T-helper 22 cell (primary cell): ENCODE measurements at regions not wholly inside any gene's neighbourhood (a gene's known extent, or its start where the extent isn't known, plus 50 kb on each side); places are given as distances from the start of the nearest gene placed in this dataset.
"Not testable (repeated sequence)": the region's sequence is repeated elsewhere in the genome, so short reads cannot be mapped to it uniquely, and the experiment has no call there.

Experiments
- DNase-seq: peaks from one replicate; pipeline ENCODE4 v3.0.0-alpha.2; 2020; ENCODE audit warnings: low read depth

DNA sequence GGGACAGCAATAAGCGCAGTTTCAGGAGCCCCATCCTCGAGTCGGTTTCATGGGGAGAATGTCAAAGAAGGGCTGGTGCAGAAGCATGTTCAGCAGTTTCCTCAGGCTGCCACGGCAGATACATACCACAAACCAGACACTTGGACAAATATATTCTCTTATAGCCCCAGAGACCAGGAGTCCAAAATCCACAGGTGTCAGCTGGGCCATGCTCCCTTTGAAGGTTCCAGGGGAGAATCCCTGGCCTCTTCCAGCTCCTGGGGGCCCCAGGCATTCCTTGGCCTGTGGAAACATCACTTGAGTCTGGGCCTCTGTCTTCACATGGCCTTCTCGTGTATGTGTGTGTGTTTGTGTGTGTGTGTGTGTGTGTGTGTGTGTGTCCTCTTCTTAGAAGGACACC lies 164.1 kb downstream of the UQCRFS1 start:
- DNase-seq: no peak

DNA sequence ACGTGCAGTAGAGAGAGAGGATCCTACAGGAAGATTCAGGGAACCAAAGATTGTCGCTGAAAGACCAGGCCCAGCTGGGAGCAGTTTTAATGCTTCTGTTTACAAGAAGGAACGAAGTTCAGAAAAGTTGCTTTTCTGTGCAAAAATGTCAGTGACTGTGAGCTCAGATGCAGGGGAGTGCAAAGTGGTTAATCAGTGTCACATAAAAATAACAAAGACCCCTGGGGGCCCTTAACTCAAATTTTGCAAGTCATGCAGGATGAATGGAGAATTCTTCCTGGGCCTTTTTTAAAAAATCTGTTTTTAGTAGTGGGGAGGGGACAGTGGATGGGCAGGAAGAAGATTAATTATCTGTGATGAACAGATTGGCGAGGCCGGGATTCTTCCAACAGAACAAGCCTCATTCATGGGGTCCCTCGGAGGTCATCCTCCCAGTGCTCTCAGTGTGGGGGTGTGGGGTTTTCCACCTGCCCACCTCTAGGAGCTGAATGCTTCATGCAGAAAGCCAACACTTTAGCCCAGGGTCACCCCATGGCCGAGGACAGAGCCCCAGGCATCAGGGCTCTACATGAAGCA lies 167.2 kb downstream of the UQCRFS1 start:
- no peak for DNase-seq

DNA sequence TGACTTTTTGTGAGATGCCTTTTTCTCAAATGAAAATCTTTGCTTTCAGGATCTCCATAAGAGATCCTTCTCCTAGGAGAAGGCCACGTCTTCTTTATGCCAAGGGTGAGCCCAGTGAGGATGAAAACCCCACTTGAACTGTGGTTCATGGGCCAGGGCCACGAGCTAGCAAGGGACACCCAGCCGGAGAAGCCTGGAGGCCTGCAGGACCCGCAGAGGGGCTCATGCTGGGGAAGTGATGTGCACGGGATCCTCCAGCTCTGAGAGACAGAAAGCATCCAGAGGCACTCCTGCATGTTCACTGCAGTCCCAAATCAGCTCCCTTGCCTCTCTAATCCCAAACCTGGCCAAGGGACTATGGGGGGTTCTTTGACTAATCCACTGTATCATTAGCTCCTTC lies 168.9 kb downstream of the UQCRFS1 start:
- DNase-seq: no peak

DNA sequence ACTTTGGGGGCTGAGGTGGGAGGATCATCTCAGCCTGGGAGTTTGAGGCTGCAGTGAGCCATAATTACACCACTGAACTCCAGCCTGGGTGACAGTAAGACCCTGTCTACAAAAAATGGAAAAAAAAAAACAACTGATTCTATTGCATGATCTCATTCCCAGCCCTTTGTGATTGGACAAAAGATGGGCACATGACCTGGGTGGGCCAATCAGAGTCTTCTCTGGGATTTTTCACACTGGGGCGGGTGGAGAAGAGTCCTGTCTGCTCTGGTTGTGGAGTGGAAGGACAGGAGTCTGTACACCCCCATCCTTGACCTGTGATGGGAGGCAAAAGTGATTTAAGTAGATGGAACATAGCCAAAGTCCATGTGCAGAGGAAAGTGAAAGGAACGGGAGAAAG lies 170.5 kb downstream of the UQCRFS1 start:
- DNase-seq: no peak

DNA sequence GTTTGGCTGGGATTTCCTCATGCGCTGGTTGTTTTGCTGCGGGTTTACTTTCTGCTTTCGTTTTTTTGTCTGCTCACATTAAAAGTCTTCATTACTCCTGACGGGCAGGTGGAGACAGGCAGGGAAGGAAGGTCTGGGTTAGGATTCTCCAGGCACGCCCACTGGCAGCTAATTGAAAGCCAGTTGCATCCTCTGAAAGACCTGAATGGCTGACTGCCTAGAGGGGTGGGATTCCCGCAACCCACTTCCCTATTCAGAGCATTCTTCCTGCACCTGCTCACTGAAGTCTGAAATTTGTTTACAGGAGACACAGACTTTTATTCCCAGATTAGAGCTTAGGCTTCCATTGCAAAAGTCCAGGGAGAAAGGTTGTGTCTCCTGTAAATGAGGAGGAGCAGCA lies 172.0 kb downstream of the UQCRFS1 start:
- DNase-seq: no peak

DNA sequence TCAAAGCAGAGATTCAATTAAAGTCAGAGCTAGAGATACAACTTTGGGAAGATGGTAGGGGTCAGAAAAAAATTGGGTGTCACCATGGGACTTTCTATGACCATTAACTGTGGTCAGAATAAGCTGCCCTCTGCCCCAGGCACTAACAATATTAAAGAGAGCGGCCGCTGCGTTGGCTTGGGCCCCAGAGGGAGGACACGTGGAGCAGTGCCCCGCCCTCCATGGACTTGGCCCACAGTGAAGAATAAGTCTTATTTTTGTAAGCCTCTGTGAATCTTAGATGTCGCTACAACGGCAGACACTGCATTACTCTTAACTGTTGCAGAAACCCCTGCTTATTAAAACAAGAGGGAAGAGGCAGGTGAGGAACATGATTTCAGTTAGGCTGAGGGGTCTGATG lies 172.7 kb downstream of the UQCRFS1 start:
- no peak for DNase-seq

DNA sequence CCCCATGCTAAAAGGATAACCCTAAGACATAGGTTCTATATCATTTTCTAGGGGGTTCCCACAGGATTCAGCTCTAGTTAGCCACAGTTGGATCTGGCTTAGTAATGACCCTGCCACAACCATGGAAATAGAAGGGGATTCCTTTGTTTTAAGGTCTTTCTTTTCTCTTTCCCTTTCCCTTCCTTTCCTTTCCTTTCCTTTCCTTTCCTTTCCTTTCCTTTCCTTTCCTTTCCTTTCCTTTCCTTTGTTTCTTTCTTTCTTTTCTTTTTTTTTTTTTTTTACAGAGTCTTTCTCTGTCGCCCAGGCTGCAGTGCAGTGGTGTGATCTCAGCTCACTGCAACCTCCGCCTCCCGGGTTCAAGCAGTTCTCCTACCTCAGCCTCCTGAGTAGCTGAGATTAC lies 173.9 kb downstream of the UQCRFS1 start:
- not testable (repeated sequence) for DNase-seq

DNA sequence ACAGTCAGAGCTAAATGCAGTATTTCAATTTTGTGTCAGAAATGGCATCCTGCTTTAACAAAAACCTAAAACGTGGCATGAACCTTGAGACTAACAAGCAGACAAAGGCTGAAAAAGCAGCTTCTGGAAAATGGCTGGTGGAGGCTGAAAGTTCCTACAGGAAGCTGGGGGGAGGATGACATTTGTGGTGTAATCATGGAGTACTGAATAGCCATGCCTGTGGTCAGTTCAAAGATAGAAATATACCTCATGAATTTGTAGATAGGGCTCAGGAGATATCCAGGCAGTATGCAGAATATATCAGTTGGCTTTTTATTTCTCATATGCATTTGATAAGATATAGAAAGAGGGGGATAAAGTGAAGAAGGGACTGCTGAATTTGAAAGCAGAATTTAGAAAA lies 181.7 kb downstream of the UQCRFS1 start:
- DNase-seq: no peak

DNA sequence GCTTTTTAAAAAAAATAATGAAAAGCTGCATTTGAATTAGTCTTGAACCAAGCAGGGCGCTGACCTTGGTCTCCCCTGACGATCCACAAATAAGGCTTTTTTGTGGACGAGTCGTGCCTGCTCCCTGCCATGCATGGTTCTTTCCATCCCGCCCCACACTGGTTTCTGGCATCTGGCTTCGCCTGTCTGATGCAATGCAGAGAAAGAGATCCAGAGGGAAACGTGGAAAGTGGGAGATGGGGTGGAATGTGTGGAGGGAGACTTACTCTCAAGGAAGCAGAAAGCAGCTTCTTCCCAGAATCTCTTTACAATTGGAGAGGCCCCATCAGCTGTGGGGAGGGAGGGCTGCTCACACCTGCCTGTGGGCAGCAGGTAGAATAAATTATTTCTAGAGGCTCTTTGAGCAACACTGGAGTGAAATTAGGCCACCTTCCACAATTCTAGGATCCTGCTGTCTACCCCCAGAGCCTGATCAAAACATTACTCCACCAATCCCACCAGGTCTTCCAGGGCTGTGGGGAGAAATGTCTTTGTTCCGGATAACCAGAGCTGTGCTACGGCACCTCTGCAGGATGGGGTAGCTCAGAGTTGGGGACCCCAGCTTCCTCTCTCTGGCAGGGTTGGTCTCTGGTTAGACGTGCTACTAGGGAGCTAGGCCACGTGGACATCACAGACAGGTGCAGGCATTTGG lies 183.5 kb downstream of the UQCRFS1 start:
- no peak for DNase-seq

DNA sequence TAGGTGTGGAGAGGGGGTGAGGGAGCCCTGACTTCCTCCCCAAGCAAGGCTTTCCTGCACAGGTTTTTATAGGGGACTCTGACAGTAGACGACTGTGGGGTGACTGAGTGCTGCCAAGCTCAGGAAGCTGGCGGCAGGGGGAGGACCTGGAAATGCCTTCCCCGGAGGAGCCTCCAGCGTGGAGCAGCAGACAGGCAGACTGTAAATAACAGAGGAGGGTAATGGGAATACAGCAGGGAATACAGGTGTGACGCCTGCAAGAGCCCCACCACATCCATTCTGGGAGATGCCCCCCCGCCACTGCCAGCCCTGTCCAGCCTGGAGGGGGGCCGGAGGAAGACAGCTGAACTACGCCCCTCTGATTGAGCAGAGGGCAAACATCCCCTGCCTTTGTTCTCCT lies 190.4 kb downstream of the UQCRFS1 start:
- DNase-seq: no peak

DNA sequence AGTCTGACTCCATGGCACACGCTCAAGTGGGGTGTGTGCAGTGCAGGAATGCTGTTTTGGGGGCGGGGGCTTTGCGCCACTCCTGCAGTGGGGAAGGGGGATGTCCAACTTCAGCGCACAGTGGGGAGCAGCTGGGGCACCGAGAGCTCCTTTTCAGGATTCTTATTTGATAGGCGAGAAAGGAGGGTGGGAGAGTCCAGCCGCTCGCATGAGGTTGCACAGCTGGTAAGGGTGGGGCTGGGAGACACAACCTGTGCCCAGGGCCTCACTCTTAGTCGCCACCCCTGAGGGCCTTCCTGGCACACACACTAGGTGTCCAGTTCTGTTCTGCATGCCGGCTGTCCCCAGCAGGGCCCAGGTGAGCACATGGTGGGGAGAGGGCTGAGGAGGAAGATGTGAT lies 190.8 kb downstream of the UQCRFS1 start:
- no peak for DNase-seq

DNA sequence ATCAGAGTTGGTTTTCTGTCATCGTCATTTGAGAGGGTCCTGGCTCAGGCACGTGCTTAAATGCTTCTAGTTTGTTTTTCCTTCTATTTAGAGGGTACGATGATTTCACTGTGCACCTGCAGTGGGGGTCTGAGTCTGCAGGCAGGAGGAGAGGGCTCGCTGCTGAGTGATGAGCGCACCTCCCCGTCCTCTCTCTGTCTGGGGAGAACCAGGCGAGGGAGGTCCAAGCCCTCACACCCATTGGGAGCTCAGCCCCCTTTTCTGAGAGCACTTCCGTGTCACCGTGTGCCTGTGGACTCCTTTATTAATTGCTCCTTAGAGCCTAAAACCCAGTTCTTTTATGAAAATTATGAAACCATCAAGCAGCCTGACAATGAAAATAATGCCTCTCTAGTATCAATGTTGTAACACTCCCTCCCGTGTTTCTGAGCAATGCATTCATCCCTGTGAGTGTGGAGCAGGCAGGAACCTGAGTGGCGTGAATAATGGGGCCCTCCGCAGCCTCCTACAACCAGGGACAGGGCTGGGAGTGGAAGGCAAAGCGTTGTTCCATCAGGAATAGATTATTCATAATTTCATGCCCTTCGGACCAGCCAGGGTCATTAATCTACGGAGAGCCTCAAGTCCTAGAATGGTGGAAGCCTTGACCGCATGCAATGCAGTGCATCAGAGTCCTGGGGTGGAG lies 191.6 kb downstream of the UQCRFS1 start:
- no peak for DNase-seq

DNA sequence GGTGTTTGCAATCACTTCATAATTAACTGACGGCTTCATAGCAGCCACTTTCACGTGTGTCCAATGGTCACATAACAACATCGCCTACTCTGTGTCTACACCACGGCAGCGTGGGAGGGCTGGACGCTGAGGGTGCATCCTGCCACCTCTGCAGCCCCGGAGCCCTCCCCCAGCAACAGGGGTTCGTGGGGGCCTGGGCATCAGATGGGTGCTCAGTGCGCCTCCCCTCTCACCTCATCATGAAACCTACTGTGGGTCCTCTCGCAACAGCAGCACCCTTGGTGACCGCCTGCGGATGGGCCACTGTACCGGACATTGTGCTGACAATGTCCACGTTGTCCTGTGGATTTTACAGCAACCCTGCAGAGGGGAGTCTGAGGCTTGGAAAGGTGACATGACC lies 193.5 kb downstream of the UQCRFS1 start:
- no peak for DNase-seq

DNA sequence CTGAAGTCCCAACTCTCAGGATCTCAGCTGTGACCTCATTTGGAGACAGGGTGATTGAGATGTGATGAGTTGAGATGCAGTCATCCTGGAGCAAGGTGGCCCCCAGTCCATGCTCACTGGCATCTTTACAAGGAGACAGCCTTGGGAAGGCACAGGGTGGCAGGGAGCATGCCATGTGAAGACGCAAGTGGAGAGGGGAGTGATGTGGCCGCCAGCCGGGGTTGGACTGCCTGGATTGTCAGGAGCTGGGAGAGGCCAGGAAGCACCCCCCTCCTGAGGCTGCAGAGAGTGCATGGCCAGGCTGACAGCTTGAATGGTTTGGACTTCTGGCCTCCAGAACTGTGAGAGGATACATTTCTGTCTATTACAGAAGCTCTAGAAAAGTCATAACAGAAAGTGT lies 194.4 kb downstream of the UQCRFS1 start:
- DNase-seq: no peak

DNA sequence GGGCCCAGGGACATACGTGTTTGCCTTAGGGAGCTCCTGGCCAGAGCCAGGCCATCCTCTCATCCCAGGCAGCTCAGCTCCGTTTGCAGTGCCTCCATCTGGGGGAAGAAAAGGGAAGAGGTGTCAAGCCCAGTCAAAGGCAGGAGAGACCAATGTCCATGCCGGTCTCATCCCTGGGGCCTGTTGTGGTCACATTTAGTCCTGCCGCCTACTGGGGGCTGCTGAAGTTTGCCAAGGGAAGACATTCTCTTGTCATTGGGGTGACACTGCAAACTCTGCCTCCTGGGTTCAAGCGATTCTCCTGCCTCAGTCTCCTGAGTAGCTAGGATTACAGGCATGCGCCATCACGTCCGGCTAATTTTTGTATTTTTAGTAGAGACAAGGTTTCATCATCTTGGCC lies 195.2 kb downstream of the UQCRFS1 start:
- no peak for DNase-seq

DNA sequence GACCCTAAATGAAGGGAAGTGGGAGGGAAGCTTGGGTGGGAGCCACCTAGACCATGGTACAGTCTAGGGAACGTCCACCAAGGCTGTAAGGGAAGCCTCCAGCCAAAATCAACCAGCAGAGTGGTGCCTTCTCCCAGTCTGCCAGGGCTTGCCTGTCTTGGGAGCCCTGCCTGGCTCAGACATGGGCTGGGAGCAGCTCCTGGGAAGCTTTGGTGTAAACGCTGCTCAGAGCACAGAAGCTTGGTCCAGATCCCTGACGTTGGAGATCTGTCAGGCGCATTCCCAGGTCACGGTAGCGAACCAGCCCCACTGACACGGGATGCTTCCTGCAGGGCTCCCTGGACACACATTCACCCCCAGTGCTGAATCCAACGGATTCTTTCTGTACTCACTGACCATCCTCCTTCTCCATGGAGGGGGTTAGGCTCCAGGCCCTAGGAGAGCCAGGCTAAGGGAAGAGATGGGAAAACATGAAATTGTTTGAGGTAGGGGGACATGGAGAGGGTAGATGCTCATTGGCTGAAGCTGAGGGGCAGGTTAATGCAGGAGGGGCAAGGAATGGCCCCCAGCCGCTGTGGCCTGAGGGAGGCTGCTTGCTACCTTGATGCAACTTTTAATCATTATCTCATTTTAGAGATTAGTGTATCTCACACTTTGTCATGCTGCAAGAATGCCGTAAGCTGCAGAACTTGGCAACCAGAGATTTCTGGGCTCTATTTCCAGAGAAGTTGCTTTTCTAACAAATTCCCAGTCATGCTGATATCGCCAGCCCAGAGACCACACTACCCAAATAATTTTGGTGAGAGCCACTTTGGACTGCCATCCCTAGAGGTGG lies 195.8 kb downstream of the UQCRFS1 start:
- DNase-seq: no peak

DNA sequence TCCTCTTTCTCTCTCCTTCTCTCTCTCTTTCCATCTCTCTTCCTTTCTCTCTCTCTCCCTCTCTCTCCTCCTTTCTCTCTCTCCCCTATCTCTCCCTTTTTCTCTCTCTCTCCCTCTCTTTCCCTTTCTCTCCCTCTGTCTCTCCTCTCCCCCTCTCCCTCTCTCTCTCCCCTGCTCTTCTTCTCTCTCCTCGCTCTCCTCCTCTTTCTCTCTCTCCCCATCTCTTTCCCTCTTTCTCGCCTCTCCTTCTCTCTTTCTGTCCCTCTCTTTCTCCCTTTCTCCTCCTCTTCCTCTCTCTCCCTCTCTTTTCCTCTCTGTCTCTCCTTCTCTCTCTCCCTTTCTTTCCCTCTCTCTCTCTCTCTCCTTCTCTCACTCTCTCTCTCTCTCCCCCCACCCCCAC lies 196.6 kb downstream of the UQCRFS1 start:
- DNase-seq: no peak

DNA sequence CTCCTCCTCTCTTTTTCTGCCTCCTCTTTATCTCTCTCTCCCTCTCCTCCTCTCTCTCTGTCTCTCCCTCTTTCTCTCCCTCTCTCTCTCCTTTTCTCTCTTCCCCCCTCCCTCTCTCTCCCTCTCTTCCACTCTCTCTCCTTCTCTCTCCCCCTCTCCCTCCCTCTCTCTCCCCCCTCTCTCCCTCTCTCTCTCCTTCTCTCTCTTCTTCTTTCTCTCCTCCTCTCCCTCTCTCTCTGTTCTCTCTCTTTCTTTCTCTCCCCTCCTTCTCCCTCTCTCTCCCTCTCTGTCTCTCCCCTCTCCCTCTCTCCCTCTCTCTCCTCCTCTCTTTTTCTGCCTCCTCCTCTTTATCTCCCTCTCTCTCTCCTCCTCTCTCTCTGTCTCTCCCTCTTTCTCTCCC lies 197.4 kb downstream of the UQCRFS1 start:
- no peak for DNase-seq

DNA sequence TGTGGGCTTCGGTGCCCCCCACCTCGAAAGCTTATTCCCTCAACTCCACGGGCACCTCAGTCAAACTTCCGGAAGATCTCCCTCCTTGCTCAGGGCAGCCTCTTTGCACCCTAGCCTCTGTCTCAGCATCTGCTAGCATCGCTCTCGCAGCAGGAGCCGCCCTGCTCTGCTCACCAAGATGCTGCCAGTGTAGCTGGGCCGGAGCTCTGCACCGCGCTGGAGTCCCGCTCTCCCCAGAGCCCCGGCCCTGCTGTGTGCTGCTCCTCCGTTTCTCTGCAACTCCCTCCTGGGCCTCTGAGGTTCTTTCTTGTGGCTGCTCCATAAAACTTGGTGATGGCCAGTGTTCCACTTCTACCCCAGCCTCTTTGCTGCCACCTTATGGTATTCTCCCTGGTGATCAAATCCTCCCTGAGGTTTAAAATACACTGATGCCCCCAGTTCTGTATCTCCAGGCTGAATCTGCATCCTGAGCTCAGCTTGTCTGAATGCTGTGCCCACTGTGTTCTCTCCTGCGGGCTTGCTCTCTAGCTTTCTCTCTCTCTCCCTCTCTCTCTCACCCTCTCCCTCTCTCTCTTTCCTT lies 198.0 kb downstream of the UQCRFS1 start:
- no peak for DNase-seq

DNA sequence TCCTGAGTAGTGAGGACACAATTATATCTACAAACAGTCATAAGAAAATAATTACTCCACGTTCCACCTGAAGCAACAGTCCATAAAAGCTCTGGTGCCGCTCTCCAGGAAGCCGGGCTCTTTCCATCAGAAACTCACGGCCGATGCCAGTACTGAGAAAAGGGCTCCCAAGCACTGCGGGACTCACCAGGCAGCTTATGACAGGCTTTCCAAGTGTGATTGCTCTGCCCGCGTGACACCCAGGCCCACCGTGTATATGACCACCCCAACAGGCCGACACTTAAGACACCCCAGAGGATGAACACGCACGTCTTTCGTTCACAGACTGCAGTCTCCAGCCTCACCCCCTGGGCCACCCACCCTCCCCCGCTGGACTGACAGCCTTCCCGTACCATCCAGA lies 199.0 kb downstream of the UQCRFS1 start:
- DNase-seq: no peak

DNA sequence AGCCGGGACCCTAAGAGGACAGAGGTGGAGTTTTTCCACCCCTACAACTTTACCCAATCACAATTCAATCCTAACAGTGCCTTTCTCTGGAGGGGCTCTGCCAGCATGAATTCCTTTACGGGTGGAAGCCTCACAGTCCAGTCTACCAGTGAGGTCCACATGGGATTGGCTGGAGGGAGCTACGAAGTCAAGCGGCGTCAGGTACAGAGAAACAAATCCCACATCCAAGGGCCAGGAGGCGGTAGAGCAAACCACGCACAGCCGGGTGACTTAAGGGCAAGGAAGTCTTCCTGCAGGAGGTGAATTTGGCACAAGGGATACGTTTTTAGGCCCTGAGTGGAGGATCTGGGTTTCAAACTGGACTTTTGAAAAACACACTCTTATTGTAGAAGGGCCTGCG lies 199.6 kb downstream of the UQCRFS1 start:
- no peak for DNase-seq

DNA sequence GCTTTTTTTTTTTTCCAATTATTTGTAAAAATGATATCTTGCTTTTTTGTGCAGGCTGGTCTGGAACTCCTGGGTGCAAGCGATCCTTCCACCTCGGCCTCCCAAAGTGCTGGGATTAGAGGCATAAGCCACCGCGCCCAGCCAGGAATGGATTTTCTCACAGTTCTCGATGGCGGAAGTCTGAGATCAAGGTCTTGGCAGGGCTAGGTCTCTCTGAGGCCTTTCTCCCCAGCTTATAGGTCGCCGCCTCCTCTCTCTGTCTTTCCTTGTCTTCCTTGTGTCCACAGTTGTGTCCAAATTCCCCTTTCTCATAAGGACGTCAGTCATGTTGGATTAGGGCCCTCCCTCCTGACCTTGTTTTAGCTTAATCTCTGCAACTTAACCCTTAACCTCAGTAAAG lies 200.5 kb downstream of the UQCRFS1 start:
- DNase-seq: no peak

DNA sequence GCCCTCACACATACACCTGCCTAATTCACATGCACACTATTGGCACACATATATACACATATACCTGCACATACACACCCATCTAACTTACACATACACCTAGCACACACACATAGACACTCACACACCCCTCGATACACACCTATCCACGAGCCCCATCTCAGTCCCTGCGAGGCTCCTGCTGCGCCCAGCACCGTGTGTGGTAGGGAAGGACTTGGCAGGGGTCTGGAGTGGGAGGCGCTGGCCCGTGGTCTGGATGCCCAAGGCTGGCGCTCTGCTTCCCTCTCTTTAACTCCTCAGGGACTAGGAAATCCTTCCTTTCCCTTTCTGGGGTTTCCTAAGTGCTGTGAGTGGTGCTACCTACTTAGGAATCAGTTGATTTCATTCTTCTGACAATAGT lies 202.7 kb downstream of the UQCRFS1 start:
- DNase-seq: no peak
